PC-9 (cell line): ENCODE measurements at regions not wholly inside any gene's neighbourhood (a gene's known extent, or its start where the extent isn't known, plus 50 kb on each side); places are given as distances from the start of the nearest gene placed in this dataset.

Source experiments
- BruUV-seq: library from RNA; stranded (reverse); fragments of 400-500 nt; replicated peaks from 2 replicates; lab custom pipeline; 2021; lab: Mats Ljungman, UMichigan
- CTCF ChIA-PET: fragments of 300-600 bp; sonication (Branson Sonifier 250); formaldehyde crosslinking; loops from one replicate; lab custom pipeline; 2022; ENCODE audit warnings: antibody characterized with exemption; lab: Charles Lee
- POLR2A ChIA-PET: fragments of 300-600 bp; sonication (Branson Sonifier 250); formaldehyde crosslinking; loops from one replicate; lab custom pipeline; 2022; ENCODE audit warnings: antibody characterized with exemption; ENCODE audit not compliant: unreplicated experiment; lab: Charles Lee
- DNase-seq, 2 experiments: peaks; one replicate each; pipeline versions ENCODE4 v3.0.0 to v3.0.0-alpha.2; 2015 to 2022; ENCODE audit warnings: mixed read lengths in 1 of 2
- H2AFZ ChIP-seq: fragments of 200-600 bp; sonication (generic); 2 replicates; pipeline ENCODE4 v1.8.1; 2017; ENCODE audit warnings: antibody characterized with exemption
- H3F3A ChIP-seq: fragments of 200-600 bp; sonication (generic); 2 replicates; pipeline ENCODE4 v1.8.1; 2017; ENCODE audit warnings: antibody characterized with exemption, mild to moderate bottlenecking, low read depth; ENCODE audit not compliant: insufficient read depth
- H3K27ac ChIP-seq: fragments of 200-600 bp; sonication (generic); 2 replicates; pipeline ENCODE4 v1.6.1; 2016; ENCODE audit warnings: mixed run types
- H3K27me3 ChIP-seq: fragments of 200-600 bp; sonication (generic); 2 replicates; pipeline ENCODE4 v1.6.1; 2016; ENCODE audit warnings: low read depth, mixed run types; ENCODE audit not compliant: insufficient read depth
- H3K36me3 ChIP-seq: fragments of 200-600 bp; sonication (generic); 2 replicates; pipeline ENCODE4 v1.6.1; 2016; ENCODE audit warnings: low read depth, mixed run types
- H3K4me1 ChIP-seq: fragments of 200-600 bp; sonication (generic); replicated peaks from 2 replicates; pipeline ENCODE4 v1.6.1; 2016; ENCODE audit warnings: mixed run types; ENCODE audit not compliant: insufficient read depth
- H3K4me2 ChIP-seq: fragments of 200-600 bp; sonication (generic); 2 replicates; pipeline ENCODE4 v1.6.1; 2017; ENCODE audit warnings: mixed run types
- H3K4me3 ChIP-seq: fragments of 200-600 bp; sonication (generic); 2 replicates; pipeline ENCODE4 v1.6.1; 2016; ENCODE audit warnings: mixed run types
- H3K79me2 ChIP-seq: fragments of 200-600 bp; sonication (generic); 2 replicates; pipeline ENCODE4 v1.6.1; 2017; ENCODE audit warnings: low read depth, mixed run types
- H3K9me2 ChIP-seq: fragments of 200-600 bp; sonication (generic); 2 replicates; pipeline ENCODE4 v1.8.1; 2017; ENCODE audit warnings: mild to moderate bottlenecking; ENCODE audit not compliant: insufficient read depth
- H3K9me3 ChIP-seq: fragments of 200-600 bp; sonication (generic); 2 replicates; pipeline ENCODE4 v1.8.1; 2016; ENCODE audit warnings: low read depth; ENCODE audit not compliant: insufficient read depth
- H4K20me1 ChIP-seq: fragments of 200-600 bp; sonication (generic); 2 replicates; pipeline ENCODE4 v1.8.1; 2017; ENCODE audit not compliant: insufficient read depth
- CTCF ChIP-seq: fragments of 200-600 bp; sonication (generic); conservative IDR thresholded peaks from 2 replicates; pipeline ENCODE4 v1.6.1; 2017; ENCODE audit warnings: mixed run types, antibody characterized with exemption, mild to moderate bottlenecking, moderate library complexity
- EZH2 ChIP-seq: fragments of 200-600 bp; sonication (generic); IDR thresholded peaks from 2 replicates; pipeline ENCODE4 v1.8.0; 2017; ENCODE audit warnings: antibody characterized with exemption, low read depth
- intact Hi-C: fragments of 100-400 bp; cut with micrococcal nuclease; formaldehyde crosslinking; loops from one replicate; pipeline ENCODE4 v1.10.0; 2022; ENCODE audit not compliant: unreplicated experiment

- ChIA-PET POLR2A (no interaction called here), CTCF (no interaction called here)
- Histone ChIP-seq H2AFZ (no peak overlapping the region), H3K27ac (no peak overlapping the region), H3F3A (no peaks in the 10 kb centered on the region), H4K20me1 (no peaks in the 10 kb centered on the region), H3K79me2 (no peaks in the 10 kb centered on the region), H3K36me3 (no peaks in the 10 kb centered on the region), H3K4me1 (no peaks in the 10 kb centered on the region), H3K27me3 (peaks cover 15% of the 10 kb centered on the region; the same call in 1 of the 2 replicates), H3K4me3 (no peak overlapping the region), H3K9me3 (no peaks in the 10 kb centered on the region), H3K4me2 (no peak overlapping the region), H3K9me2 (no peaks in the 10 kb centered on the region)
- intact Hi-C loops, result no loop called here
- TF ChIP-seq CTCF, result no peak
- TF ChIP-seq EZH2, result no peak
- no TSS peak for BruUV-seq
- DNase-seq, result no peak
Measured at GRCh38 chr16:54545854-54546511, 259.4 kb upstream of the IRX3 start.

GRCh38 chr16:54544553-54545180 lies 258.1 kb upstream of the IRX3 start:
- H3F3A ChIP-seq, result no peaks in the 10 kb centered on the region
- no peak overlapping the region for H3K4me3 ChIP-seq
- no peaks in the 10 kb centered on the region for H3K36me3 ChIP-seq
- H3K27ac ChIP-seq, result no peak overlapping the region
- no peak overlapping the region for H2AFZ ChIP-seq
- DNase-seq, result no peak
- ChIA-PET CTCF (no interaction called here), POLR2A (no interaction called here)
- no peaks in the 10 kb centered on the region for H3K9me3 ChIP-seq
- no peaks in the 10 kb centered on the region for H3K79me2 ChIP-seq
- peaks cover 15% of the 10 kb centered on the region; the same call in 1 of the 2 replicates for H3K27me3 ChIP-seq
- no peaks in the 10 kb centered on the region for H3K9me2 ChIP-seq
- intact Hi-C loops, result no loop called here
- H3K4me1 ChIP-seq, result no peaks in the 10 kb centered on the region
- H3K4me2 ChIP-seq, result no peak overlapping the region
- no peak for TF ChIP-seq CTCF
- no peak for TF ChIP-seq EZH2
- H4K20me1 ChIP-seq, result no peaks in the 10 kb centered on the region
- BruUV-seq, result no TSS peak

- intact Hi-C loops, result no loop called here
- POLR2A ChIA-PET, result no interaction called here
Measured at GRCh38 chr16:54542805-54543505, 256.4 kb upstream of the IRX3 start.

More at GRCh38 chr16:54542805-54543505, 256.4 kb upstream of the IRX3 start:
- Histone ChIP-seq H3K27me3 (peaks cover 15% of the 10 kb centered on the region; the same call in 1 of the 2 replicates), H3K36me3 (no peaks in the 10 kb centered on the region), H2AFZ (no peak overlapping the region), H3K9me2 (no peaks in the 10 kb centered on the region), H3K4me2 (no peak overlapping the region), H3K4me1 (no peaks in the 10 kb centered on the region), H3K27ac (no peak overlapping the region), H3K4me3 (no peak overlapping the region), H4K20me1 (no peaks in the 10 kb centered on the region), H3F3A (no peaks in the 10 kb centered on the region), H3K79me2 (no peaks in the 10 kb centered on the region), H3K9me3 (no peaks in the 10 kb centered on the region)
- TF ChIP-seq CTCF (no peak), EZH2 (no peak)
- DNase-seq, result no peak
- BruUV-seq, result no TSS peak
- CTCF ChIA-PET, result no interaction called here
